ENCODE measurements at regions not wholly inside any gene's neighbourhood (a gene's known extent, or its start where the extent isn't known, plus 50 kb on each side); places are given as distances from the start of the nearest gene placed in this dataset.

DNA sequence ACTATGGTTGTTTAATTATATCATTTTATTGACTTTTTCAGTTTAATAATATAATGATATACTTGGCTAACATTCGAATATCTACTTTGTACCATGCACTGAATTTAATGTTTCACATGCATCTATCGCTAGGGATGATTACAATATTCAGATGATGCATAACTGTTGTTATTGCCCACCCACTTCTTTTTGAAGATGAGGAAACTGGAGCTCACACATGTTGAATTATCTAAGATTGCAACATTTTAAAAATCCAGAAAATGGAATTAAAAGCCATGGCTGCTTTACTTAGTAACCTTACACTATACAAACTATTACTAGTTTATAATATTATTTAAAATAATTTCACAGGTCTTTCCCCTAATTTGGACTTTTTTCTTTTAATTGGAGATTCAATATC is 171.7 kb downstream of the TLR4 start:
- TF ChIP-seq POLR2AphosphoS5 (IDR thresholded peaks at IDR 0.05) (no peak), EP300 (IDR thresholded peaks at IDR 0.05) (no peak), POLR2A (IDR thresholded peaks at IDR 0.05; ENCODE audit: low read depth) (no peak)
- TF ChIP-seq, protein P1, sequence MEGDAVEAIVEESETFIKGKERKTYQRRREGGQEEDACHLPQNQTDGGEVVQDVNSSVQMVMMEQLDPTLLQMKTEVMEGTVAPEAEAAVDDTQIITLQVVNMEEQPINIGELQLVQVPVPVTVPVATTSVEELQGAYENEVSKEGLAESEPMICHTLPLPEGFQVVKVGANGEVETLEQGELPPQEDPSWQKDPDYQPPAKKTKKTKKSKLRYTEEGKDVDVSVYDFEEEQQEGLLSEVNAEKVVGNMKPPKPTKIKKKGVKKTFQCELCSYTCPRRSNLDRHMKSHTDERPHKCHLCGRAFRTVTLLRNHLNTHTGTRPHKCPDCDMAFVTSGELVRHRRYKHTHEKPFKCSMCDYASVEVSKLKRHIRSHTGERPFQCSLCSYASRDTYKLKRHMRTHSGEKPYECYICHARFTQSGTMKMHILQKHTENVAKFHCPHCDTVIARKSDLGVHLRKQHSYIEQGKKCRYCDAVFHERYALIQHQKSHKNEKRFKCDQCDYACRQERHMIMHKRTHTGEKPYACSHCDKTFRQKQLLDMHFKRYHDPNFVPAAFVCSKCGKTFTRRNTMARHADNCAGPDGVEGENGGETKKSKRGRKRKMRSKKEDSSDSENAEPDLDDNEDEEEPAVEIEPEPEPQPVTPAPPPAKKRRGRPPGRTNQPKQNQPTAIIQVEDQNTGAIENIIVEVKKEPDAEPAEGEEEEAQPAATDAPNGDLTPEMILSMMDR (IDR thresholded peaks at IDR 0.05) = no peak

All from esophagus muscularis mucosa (tissue), 4 donors.